Inflammatory macrophage (primary cell): ENCODE measurements at regions not wholly inside any gene's neighbourhood (a gene's known extent, or its start where the extent isn't known, plus 50 kb on each side); places are given as distances from the start of the nearest gene placed in this dataset.
"Not testable (repeated sequence)": the region's sequence is repeated elsewhere in the genome, so short reads cannot be mapped to it uniquely, and the experiment has no call there.

Experiments used
- DNase-seq, 2 donors: peaks; one replicate each; pipeline ENCODE4 v3.0.0-alpha.2; 2020 to 2022

DNA sequence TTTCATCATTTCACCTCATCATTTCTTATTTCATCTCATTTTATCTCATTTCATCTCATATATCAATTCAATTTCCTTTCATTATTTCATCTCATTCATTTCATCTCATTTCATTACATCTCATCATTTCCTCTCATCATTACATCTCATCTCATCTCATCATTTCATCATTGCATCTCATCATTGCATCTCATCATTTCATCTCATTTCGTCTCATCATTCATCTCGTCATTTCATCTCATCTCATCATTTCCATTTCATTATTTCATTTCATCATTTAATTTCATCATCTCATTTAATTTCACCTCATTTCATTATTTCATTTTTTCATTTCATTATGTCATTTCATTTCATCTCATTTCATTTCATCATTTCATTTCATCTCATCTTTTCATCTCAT is 168.5 kb upstream of the FAM72C start:
- not testable (repeated sequence) for DNase-seq

DNA sequence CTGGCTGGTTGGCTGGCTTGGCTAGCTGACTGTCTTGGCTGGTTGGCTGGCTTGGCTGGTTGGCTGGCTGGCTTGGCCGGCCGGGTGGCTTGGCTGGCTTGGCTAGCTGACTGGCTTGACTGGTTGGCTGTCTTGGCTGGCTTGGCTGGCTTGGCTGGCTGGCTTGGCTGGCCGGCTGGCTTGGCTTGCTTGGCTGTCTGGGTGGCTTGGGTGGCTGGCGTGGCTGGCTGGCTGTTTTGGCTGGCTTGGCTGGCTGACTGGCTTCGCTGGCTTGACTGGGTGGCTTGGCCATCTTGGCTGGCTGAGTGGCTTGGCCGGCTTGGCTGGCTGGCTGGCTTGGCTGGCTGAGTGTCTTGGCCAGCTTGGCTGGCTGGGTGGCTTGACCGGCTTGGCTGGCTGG is 133.2 kb upstream of the FAM72C start:
- not testable (repeated sequence) for DNase-seq

DNA sequence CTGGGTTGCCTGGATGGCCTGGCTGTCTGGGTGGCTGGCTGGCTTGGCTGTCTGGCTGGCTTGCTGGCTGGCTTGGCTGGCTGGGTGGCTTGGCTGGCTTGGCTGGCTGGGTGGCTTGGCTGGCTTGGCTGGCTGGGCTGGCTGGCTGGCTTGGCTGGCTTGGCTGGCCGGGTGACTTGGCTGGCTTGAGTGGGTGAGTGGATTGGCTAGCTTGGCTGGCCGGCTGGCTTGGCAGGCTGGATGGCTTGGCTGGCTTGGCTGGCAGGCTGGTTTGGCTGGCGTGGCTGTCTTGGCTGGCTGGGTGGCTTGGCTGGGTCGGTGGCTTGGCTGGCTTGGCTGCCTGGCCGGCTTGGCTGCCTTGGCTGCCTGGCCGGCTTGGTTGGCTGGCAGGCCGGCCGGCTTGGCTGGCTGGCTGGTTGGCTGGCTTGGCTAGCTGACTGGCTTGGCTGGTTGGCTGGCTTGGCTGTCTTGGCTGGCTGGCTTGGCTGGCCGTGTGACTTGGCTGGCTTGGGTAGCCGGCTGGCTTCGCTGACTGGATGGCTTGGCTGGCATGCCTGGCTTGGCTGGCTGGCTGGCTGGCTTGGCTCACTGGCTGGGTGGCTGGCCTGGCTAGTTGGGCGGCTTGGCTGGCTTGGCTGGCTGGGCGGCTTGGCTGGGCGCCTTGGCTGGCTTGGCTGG is 132.4 kb upstream of the FAM72C start:
- DNase-seq = not testable (repeated sequence)

DNA sequence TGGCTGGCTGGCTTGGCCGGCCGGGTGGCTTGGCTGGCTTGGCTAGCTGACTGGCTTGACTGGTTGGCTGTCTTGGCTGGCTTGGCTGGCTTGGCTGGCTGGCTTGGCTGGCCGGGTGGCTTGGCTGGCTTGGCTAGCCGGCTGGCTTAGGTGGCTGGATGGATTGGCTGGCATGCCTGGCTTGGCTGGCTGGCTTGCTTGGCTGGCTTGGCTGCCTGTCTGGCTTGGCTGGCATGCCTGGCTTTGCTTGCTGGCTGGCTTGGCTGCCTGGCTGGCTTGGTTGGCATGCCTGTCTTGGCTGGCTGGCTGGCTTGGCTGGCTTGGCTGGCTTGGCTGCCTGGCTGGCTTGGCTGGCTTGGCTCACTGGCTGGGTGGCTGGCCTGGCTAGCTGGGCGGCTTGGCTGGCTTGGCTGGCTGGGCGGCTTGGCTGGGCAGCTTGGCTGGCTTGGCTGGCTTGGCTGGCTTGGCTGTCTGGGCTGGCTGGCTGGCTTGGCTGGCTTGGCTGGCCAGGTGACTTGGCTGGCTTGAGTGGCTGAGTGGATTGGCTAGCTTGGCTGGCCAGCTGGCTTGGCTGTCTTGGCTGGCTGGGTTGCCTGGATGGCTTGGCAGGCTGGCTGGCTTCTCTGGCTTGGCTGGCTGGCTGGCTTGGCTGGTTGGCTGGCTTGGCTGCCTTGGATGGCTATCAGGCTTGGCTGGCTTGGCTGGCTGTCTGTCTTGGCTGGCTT is 131.5 kb upstream of the FAM72C start:
- DNase-seq = not testable (repeated sequence)

DNA sequence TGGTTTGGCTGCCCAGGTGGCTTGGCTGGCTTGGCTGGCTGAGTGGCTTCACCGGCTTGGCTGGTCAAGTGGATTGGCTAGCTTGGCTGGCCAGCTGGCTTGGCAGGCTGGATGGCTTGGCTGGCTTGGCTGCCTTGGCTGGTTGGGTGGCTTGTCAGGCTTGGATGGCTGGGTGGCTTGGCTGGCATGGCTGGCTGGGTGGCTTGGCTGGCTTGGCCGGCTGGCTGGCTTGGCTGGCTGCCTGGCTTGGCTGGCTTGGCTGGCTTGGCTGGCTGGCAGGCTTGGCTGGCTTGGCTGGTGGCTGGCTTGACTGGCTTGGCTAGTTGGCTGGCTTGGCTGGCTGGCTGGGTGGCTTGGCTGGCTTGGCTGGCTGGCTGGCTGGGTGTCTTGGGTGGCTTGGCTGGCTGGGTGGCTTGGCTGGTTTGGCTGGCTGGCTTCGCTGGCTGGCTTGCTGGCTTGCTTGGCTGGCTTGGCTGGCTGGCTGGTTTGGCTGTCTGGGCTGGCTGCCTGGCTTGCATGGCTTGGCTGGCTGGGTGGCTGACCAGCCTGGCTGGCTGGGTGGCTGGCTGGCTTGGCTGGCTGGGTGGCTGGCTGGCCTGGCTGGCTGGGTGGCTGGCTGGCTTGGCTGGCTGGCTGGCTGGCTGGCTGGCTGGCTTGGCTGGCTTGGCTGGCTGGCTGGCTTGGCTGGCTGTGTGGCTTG is 130.4 kb upstream of the FAM72C start:
- DNase-seq = not testable (repeated sequence)

DNA sequence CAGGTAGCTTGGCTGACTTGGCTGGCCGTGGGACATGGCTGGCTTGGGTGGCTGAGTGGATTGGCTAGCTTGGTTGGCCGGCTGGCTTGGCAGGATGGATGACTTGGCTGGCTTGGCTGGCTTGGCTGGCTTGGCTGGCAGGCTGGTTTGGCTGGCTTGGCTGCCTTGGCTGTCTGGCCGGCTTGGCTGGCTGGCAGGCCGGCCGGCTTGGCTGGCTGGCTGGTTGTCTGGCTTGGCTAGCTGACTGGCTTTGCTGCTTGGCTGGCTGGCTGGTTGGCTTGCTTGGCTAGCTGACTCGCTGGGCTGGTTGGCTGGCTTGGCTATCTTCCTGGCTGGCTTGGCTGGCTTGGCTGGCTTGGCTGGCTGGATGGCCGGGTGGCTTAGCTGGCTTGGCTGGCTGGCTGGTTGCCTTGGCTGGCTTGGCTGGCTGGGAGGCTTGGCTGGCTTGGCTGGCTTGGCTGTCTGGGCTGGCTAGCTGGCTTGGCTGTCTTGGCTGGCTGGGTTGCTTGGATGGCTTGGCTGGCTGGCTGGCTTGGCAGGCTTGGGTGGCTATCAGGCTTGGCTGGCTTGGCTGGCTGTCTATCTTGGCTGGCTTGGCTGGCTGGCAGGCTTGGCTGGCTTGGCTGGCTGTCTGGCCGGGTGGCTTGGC is 129.7 kb upstream of the FAM72C start:
- DNase-seq = no peak

DNA sequence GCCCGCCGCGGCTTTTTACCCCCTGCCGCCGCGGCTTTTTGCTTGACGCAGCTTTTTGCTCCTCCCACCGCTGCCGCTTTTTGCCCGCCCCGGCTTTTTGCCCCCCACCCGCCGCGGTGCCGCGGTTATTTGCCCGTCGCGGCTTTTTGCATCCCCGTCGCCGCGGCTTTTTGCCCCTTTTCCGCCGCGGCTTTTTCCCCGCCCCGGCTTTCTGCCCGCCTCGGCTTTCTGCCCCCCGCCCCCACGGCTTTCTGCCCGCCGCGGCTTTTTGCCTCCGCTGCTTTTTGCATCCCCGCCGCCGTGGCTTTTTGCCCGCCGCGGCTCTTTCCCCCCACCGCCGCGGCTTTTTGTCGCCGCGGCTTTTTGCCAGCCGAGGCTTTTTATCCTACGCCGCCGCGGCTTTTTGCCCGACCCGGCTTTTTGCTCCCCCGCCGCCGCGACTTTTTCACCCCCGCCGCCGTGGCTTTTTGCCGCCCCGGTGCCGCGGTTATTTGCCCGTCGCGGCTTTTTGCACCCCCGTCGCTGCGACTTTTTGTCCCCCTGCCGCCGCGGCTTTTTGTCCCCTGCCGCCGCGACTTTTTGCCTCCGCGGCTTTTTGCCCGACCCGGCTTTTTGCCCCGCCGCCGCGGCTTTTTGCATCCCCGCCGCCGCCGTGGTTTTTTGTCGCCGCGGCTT is 105.5 kb upstream of the FAM72C start:
- DNase-seq = peak in 1 of 2 donors; percentile 5

DNA sequence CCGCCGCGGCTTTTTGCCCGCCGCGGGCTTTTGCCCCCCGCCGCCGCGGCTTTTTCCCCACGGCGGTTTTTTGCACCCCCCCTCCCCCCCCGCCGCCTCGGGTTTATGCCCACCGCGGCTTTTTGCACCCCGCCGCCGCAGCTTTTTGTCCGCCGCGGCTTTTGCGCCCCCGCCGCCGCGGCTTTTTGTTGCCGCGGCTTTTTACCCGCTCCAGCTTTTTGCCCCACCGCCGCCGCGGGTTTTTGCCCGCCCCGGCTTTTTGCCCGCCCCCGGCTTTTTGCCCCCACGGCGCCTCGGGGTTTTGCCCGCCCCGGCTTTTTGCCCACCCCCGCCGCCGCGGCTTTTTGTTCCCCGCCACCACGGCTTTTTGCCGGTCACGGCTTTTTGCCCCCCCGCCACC is 104.9 kb upstream of the FAM72C start:
- not testable (repeated sequence) for DNase-seq

DNA sequence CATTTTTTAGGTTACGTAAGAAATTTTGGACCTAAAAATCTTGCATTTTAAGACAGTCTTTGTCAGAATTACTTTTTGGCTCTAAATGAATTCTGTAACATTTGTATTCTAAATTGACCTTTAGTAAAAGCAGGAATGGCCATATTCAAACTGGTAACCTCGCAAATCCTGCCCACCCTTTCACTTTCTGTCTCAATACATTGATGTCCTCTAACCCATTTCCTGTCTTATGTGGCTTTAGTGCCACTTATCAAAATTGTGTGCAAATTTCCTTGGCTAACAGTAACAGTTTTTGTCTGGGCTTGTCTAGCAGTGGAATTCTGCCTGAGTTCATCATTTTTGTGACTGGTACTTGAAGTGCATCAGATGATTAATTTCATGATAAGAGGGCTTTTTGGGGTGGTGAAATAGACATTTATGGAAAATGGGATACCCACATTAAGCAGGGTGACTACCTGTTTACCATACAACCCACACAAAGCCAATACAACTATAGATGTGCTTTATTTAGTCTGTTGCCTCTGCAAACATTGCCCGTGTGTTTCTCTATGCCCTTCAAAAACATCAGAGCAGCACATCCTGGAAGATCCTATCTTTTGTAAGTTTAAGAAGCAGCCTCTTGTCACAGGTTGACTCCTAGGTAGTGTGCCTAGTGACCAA is 98.7 kb upstream of the FAM72C start:
- DNase-seq = not testable (repeated sequence)

DNA sequence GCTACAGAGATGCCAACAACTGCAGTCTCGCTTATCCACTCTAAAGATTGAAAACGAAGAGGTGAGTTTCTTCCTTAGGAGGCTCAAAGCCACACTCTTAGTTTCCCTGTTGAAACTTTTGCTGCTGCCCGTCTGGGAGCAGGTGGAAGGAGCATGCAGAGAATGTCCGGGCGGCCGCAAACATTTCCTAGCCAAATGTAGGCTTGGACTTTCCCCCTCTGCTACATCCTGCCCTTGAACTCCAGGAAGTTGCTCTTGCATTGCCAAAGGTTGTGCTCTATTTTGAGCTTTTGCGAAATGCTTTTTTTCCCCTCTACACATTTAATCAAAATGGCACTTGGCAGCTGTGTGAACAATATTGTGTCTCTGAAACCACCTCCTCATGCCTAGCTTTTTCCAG is 95.3 kb upstream of the FAM72C start:
- not testable (repeated sequence) for DNase-seq

DNA sequence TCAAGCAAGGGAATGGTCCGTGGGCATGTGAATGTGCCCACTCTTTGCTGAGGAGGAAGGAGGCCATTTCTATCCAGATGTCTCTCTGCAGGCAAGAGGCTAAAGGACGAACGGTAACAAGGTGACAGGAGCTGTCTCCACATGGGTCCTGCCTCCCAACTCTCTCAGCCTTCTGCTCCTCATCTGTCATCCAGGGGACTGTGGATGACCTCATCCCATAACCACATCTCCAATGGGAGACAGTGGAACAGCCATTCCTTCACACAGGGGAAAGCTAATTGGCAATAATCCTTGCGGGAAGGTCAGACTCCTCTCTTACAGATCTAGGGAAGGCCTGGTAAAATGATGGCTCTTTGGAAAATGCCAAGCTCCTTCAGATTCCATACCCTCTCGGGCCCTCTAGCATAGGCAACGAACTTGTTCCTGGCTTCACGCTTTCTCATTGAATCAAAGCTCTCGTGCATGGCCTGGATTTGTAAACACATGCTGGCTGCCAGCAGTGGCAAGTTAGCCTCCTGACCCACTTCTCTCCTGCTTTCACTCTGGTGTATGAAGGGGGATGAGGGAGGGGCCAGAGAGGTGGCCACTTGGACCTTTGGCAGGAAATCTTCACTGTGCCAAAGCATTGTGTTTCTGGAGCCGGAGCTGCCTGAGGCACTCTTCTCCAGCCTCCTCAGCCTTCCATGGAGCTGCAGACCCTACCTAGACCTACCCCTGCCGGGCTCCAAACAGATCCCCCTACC is 94.5 kb upstream of the FAM72C start:
- not testable (repeated sequence) for DNase-seq

DNA sequence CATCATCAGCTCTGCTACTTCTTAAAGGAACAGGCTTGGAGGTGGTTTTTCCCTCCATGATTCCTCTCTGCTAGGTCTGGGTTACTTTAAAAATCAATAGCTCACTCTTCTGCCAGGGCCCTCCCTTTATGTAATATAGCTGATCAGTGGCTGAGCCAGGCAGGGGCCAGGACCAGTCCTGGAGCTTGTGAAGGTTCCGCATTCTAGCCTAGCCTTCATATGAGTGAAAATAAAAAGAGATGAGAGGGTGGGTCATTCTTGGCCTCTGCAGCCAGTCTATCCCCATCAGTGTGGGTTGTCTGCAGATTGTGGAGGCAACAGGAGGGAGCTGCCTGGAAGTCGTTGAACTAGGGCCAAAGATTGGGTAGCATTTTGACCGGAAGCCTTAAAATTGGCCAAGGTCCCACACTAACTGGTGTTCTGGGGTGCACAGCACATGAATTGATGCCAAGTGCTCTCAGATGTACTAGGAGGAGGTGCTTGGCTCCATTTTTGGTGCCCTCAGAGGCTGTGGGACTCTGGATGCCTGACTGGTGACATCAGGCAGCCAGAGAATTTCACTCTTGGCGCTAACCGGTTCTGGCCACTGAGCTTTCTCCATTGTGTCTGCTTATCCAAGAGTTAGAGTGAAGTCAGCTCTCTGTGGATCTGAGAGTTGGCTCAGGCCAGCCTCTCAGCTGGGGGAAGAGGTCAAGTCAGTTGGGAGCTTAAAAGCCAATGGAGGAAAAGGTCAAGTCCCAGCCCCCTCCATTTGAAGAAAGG is 93.7 kb upstream of the FAM72C start:
- DNase-seq = not testable (repeated sequence)

DNA sequence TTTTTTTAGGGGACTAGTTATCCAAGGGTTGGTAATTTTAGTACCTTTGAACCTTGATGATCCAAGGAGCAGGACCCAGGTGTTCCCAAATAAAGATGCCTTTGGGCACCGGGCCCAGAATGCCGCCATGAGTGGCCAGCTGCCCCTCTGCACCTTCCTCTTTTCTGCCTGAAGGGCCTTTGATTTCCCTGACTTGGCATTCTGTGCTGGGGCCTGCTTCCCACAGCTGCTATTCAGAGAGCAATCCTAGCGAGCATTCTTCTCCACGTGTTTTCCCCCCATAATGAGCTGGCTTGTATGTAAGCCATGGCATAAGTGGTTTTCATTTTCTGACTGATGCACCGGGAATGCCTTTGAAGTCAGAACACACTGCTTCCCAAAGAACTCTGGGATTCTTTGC is 77.6 kb upstream of the FAM72C start:
- not testable (repeated sequence) for DNase-seq

DNA sequence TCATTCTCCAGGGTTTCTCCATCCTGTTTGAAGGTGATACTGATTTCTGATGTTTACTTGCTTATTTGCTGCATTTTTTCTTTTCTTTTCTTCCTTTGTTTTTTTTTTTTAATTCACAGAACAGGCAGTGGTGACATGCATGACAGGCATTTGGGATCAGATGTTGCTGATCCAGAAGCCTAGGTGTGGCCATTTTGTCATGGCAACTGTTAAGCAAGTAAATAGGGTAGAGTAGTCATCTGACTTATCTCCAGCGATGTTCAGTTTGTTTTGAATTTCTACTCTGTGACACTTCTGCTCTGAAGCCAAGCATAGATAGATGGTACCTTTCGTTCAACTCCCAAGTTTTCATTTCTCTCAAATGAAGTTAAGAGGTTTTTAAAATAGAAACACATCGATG is 74.9 kb upstream of the FAM72C start:
- DNase-seq = not testable (repeated sequence)

DNA sequence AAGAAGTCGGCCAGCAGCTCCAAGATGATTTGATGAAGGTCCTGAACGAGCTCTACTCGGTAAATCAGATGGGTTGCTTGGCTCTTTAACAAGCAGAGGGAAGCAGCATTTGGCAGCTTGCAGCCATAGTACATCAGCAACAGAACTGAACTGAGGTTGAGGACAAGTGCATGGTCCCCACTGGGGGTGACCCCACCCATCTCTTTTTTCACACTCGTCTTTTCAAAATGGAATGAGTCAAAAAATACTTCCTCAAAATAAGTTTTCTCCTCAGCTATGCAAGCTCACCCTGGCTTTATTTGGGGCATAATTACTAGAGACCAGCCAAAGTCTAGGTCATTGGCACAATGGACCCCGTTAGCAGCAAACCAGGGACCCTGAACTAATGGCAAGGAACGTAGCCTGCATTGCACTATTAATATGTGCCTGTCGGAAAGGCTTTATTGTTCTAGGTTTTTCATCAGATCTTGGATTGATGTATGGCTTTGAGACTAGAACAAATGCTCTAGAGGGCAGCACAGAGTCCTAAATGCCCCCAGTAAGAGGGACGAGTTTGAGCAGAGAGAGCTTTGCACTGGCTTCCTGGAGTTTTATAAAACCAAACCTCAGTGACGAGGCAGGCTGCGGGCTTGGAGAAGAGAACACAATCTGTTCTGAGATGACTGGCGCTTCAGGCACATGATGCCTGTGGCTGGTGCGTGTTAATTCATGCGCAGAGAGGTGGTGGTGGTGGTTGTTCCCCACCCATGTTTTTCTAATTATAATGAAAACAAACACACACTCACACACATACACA is 74.2 kb upstream of the FAM72C start:
- peak in 1 of 2 donors; percentile 0 for DNase-seq

DNA sequence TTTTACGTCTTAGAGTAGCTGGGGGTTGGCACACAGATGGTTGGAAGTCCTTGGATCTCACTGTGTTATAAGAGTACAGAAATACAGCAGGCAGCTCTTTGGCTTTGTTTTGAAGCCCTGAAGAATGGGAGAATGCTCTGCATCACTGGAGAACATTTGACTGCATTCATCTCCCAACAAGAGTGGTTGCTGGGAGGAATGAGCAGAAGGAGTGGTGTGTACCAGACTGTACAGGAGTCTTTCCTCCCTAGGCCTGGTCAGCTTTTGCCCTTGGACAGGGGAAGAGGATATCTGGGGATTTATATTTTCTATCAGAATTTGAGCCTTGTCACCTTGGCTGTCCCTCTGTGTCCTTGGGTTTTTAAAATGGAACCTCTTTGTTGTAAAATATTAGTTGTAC is 70.5 kb upstream of the FAM72C start:
- DNase-seq = not testable (repeated sequence)

DNA sequence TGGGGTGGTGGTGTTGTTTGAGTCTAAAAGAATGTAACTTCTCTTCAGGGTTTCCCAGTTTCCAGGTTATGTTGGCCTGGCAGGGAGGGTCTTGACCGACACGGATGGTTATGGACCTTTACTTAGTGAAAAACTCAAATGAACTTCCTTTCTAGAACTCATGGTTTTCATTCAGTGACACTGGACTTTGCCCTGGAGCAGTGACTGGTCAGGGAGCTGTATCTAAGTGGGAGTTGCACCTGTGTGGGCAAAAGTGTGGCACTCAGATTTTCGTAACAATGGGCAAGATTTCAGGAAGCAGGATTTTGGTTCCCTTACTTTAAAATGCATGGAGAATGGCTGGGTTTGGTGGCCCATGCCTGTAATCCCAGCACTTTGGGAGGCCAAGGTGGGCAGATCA is 68.5 kb upstream of the FAM72C start:
- not testable (repeated sequence) for DNase-seq

DNA sequence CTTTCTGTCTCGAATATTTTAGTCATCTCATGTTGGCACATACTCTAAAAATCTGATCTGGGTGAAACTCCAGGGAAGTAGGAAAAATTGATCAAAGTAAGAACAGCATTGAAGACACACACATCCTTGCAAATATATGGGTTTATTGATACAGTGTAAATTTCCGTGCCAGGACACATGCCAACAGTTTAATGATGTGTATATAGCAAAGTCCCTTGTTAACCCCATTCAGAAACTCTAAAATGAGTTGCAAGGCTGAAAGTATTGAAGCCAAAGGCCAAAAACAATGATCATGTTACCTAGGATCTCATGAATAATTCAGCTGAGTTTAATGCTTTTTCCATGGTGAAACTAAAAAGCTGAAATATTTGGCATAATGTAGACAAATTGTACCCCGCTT is 62.3 kb upstream of the FAM72C start:
- DNase-seq = not testable (repeated sequence)

DNA sequence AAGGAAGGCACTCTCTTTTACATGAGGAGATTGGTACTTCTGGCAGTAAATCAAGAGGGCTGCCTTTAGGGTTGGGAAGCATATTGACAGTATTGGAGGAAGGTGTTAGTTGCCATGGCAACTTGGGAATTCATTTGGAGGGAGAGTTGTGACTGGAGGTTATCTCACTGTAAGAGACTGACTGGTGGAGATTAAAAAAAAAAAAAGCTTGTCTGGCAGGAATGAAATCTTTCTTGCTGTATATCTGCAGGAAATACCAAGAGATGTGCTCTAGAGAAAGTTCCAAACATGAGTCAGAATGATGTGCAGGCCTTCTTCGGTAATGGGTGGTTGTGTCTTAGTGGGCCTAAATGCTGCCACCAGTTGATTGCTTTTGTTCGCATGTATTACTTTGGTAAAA is 59.8 kb upstream of the FAM72C start:
- not testable (repeated sequence) for DNase-seq
